Body of pancreas (tissue), 4 donors: ENCODE measurements at regions not wholly inside any gene's neighbourhood (a gene's known extent, or its start where the extent isn't known, plus 50 kb on each side); places are given as distances from the start of the nearest gene placed in this dataset.
"Not testable (repeated sequence)": the region's sequence is repeated elsewhere in the genome, so short reads cannot be mapped to it uniquely, and the experiment has no call there.

ENCODE experiments used
- ATAC-seq: fragments of 150-250 bp; one replicate; pipeline ENCODE4 v1.9.1; 2016
- DNase-seq, 4 donors: peaks; one replicate each; pipeline ENCODE4 v3.0.0-alpha.2; 2019
- H3K27ac ChIP-seq, 4 donors: fragments of 200-600 bp; sonication (generic); 1 replicate in 3 of 4; 2 replicates in 1 of 4; pipeline versions ENCODE4 v1.5.1 to v1.6.1; 2016 to 2019; ENCODE audit warnings: mild to moderate bottlenecking in 1 of 4, mixed read lengths in 1 of 4, moderate library complexity in 1 of 4
- H3K27me3 ChIP-seq, 2 donors: fragments of 200-600 bp; sonication (generic); one replicate each; pipeline ENCODE4 v1.6.0; 2016; ENCODE audit warnings: mild to moderate bottlenecking in 1 of 2
- H3K36me3 ChIP-seq, 2 donors: fragments of 200-600 bp; sonication (generic); replicated peaks in 1 of 2; 2 replicates each; pipeline ENCODE4 v1.5.1; 2016; ENCODE audit warnings: low read depth in 2 of 2; ENCODE audit not compliant: insufficient read depth in 1 of 2
- H3K4me1 ChIP-seq: fragments of 200-600 bp; sonication (generic); one replicate; pipeline ENCODE4 v1.6.0; 2016
- H3K4me3 ChIP-seq, 2 donors: fragments of 200-600 bp; sonication (generic); 1 replicate in 1 of 2; 2 replicates in 1 of 2; pipeline ENCODE4 v1.5.1; 2016 to 2019
- H3K9me3 ChIP-seq, 3 donors: fragments of 200-600 bp; sonication (generic); 1 replicate in 2 of 3; 2 replicates in 1 of 3; pipeline ENCODE4 v1.5.1; 2016
- POLR2A ChIP-seq, 3 donors: fragments of 450-650 bp; IDR thresholded peaks; one replicate each; pipeline ENCODE4 v1.6.1; 2016; ENCODE audit warnings: antibody characterized with exemption in 3 of 3, mild to moderate bottlenecking in 2 of 3
- WGBS, 2 donors: methylation state at CpG; one replicate each; pipeline ENCODE4 v1.1.5; 2017; 5-methylcytosine and 5-hydroxymethylcytosine counted together
- intact Hi-C: fragments of 100-400 bp; cut with DNase I; formaldehyde crosslinking; loops from one replicate; pipeline ENCODE4 v1.15.1; 2023
- TF ChIP-seq, protein P1 (sequence below), 7 experiments: fragments of 450-650 bp in 4 of 7; fragments of 200-600 bp in 3 of 7; sonication (generic) in 3 of 7; IDR thresholded peaks; one replicate each; pipeline ENCODE4 v1.5.1; 2016 to 2019; ENCODE audit warnings: antibody characterized with exemption in 7 of 7

DNA sequence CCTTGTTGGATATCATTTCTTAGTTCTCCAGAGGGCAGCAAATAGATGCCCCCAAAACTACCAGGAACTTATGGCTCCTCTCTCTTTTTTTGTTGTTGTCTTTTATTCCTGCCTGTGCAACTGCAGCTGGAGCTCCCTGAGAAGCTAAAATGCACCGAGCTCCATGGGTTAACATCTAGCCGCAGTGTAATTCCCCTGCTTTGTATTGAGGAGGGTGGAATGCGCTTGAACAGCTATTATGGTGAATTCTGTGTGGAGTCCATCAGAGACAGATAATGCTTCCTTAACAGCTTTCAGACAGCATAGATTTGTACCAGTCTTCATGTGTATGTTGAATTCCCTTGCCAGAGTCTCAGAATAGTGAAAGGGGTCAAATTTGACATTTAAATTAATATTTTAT lies 475.2 kb upstream of the FRG2C start:
- H3K4me3 ChIP-seq: no peak overlapping the region
- H3K27ac ChIP-seq: no peak overlapping the region
- TF ChIP-seq, protein P1, sequence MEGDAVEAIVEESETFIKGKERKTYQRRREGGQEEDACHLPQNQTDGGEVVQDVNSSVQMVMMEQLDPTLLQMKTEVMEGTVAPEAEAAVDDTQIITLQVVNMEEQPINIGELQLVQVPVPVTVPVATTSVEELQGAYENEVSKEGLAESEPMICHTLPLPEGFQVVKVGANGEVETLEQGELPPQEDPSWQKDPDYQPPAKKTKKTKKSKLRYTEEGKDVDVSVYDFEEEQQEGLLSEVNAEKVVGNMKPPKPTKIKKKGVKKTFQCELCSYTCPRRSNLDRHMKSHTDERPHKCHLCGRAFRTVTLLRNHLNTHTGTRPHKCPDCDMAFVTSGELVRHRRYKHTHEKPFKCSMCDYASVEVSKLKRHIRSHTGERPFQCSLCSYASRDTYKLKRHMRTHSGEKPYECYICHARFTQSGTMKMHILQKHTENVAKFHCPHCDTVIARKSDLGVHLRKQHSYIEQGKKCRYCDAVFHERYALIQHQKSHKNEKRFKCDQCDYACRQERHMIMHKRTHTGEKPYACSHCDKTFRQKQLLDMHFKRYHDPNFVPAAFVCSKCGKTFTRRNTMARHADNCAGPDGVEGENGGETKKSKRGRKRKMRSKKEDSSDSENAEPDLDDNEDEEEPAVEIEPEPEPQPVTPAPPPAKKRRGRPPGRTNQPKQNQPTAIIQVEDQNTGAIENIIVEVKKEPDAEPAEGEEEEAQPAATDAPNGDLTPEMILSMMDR (IDR thresholded peaks at IDR 0.05): no peak
- TF ChIP-seq POLR2A (IDR thresholded peaks at IDR 0.05): no peak
- H3K36me3 ChIP-seq: no peaks in the 10 kb centered on the region
- DNase-seq: no peak
- no peaks in the 10 kb centered on the region for H3K27me3 ChIP-seq
- H3K4me1 ChIP-seq: no peaks in the 10 kb centered on the region
- ATAC-seq: no peak
- no peaks in the 10 kb centered on the region for H3K9me3 ChIP-seq
- intact Hi-C loops: no loop called here
- whole genome bisulfite sequencing, 2 donors: 35 to 36% methylated on average over 3 of the region's 3 CpGs

DNA sequence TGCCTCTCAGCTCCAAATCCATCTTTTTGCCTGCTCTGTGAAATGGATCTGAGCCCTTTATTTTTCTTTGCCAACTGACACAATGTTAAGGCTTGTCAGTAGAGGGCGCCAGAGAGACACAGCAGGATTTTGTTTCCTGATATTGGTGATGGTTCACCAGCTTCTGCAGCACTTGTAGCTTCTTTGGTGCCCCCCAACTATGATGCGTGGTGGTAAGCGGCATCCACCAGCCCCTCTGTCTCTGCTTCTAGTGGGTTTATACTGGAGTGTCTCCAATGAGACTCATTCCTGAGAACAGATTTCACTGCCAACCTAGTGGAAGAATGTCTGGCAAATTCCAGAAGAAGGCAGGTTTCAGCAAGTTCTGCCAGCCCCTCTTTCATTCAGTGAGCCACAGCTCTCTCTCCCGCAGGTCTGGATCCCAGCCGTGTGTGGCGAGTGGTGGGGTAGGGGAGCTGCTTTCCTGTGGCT lies 471.9 kb upstream of the FRG2C start:
- H3K4me1 ChIP-seq: no peaks in the 10 kb centered on the region
- intact Hi-C loops: no loop called here
- TF ChIP-seq POLR2A (IDR thresholded peaks at IDR 0.05): no peak
- TF ChIP-seq, protein P1 (IDR thresholded peaks at IDR 0.05): peak; percentile 51 to 88 (median 63)
- WGBS, 2 donors: 45 to 58% methylated on average over 6 of the region's 6 CpGs
- no peaks in the 10 kb centered on the region for H3K36me3 ChIP-seq
- ATAC-seq: no peak
- no peak overlapping the region for H3K4me3 ChIP-seq
- H3K9me3 ChIP-seq: no peaks in the 10 kb centered on the region
- peak; percentile 25 to 50 (median 42) for DNase-seq
- H3K27ac ChIP-seq: no peak overlapping the region
- H3K27me3 ChIP-seq: no peaks in the 10 kb centered on the region

DNA sequence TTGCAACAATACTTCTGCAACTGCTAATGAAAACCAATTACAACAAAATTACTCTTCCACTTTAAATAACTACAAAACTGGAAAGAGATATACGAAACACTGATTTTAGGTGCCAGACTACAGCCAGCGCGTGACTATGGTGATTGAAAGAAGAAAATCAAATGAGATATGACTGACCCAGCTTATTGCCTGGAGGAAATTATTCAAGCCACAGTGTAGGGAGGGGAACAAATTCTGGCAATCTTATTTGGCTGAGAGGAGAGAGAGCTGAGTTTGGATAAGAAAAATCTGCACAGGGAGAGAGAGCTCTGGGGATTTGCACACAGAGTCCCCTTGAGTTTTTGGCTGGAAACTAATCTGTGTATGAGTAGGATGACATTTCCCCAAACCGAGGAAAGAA lies 470.3 kb upstream of the FRG2C start:
- ATAC-seq (no peak), DNase-seq (no peak)
- H3K4me3 ChIP-seq: no peak overlapping the region
- intact Hi-C loops: no loop called here
- H3K9me3 ChIP-seq: no peaks in the 10 kb centered on the region
- TF ChIP-seq, protein P1 (IDR thresholded peaks at IDR 0.05): no peak
- no peak for TF ChIP-seq POLR2A (IDR thresholded peaks at IDR 0.05)
- no peaks in the 10 kb centered on the region for H3K36me3 ChIP-seq
- H3K4me1 ChIP-seq: no peaks in the 10 kb centered on the region
- 23 to 47% methylated on average over 4 of the region's 4 CpGs for WGBS, 2 donors
- H3K27ac ChIP-seq: no peak overlapping the region
- no peaks in the 10 kb centered on the region for H3K27me3 ChIP-seq

DNA sequence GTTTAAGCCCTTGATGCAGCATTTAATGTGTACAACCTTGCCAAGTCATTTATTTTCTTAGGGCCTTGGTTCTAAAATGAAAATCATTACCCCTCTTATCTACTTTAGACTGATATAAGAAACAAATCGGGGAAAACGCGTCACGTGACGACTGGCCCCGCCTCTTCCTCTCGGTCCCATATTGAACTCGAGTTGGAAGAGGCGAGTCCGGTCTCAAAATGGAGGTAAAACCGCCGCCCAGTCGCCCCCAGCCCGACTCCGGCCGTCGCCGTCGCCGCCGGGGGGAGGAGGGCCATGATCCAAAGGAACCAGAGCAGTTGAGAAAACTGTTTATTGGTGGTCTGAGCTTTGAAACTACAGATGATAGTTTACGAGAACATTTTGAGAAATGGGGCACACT lies 449.8 kb upstream of the FRG2C start:
- ATAC-seq, H3K9me3 ChIP-seq, H3K4me1 ChIP-seq, H3K4me3 ChIP-seq, H3K36me3 ChIP-seq, H3K27ac ChIP-seq, H3K27me3 ChIP-seq, intact Hi-C loops, DNase-seq: not testable (repeated sequence)
- WGBS, 2 donors: 81 to 84% methylated on average over 22 of the region's 22 CpGs

DNA sequence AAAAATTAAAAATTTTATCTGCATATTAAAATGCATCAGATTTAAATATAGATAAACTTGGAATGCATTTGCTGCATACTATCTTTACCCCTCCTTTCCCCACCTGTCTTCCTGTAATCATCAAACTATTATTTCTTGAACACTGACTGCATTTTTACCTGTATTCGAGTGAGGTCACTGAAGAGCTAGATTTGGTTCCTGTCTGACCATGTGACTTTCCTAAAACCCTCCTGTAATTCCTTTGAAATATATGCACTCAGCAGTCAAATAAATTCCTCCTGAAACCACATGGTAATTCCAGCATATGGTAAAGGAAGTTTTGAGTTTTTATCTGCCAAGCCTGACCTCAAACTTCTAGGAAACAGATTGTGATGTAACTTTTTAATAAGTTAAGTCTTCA lies 445.6 kb upstream of the FRG2C start:
- intact Hi-C loops: no loop called here
- Histone ChIP-seq H3K36me3 (no peaks in the 10 kb centered on the region), H3K9me3 (no peaks in the 10 kb centered on the region), H3K4me3 (no peak overlapping the region), H3K4me1 (no peaks in the 10 kb centered on the region), H3K27ac (no peak overlapping the region), H3K27me3 (no peaks in the 10 kb centered on the region)
- 24 to 25% methylated on average over 1 of the region's 1 CpG for WGBS, 2 donors
- no peak for DNase-seq
- no peak for ATAC-seq
- no peak for TF ChIP-seq POLR2A (IDR thresholded peaks at IDR 0.05)
- TF ChIP-seq, protein P1 (IDR thresholded peaks at IDR 0.05): no peak
